Left colon (tissue), 2 donors: ENCODE measurements at regions not wholly inside any gene's neighbourhood (a gene's known extent, or its start where the extent isn't known, plus 50 kb on each side); places are given as distances from the start of the nearest gene placed in this dataset.
"Not testable (repeated sequence)": the region's sequence is repeated elsewhere in the genome, so short reads cannot be mapped to it uniquely, and the experiment has no call there.

Experiments used
- ATAC-seq: fragments of 200-7000 bp; cut with Tn5 transposase; one replicate; pipeline ENCODE4 v1.9.1; 2020; ENCODE audit warnings: mild to moderate bottlenecking, moderate library complexity
- DNase-seq, 2 donors: peaks; one replicate each; pipeline ENCODE4 v3.0.0-alpha.2; 2020
- intact Hi-C, 2 donors: fragments of 100-400 bp; cut with DNase I in 1 of 2; cut with micrococcal nuclease in 1 of 2; formaldehyde crosslinking; loops; one replicate each; pipeline versions ENCODE4 v1.11.2 to v1.14.0; 2022; cut with DNase I, micrococcal nuclease
- donor health status: DM: no; HTN: no; CAD: no.
- donor health status: DM: yes; HTN: yes; CAD: no.

GRCh38 chr6:80586242-80586641 lies 479.8 kb downstream of the BCKDHB start:
- no peak for ATAC-seq
- DNase-seq: no peak
- intact Hi-C loops: no loop called here

DNA sequence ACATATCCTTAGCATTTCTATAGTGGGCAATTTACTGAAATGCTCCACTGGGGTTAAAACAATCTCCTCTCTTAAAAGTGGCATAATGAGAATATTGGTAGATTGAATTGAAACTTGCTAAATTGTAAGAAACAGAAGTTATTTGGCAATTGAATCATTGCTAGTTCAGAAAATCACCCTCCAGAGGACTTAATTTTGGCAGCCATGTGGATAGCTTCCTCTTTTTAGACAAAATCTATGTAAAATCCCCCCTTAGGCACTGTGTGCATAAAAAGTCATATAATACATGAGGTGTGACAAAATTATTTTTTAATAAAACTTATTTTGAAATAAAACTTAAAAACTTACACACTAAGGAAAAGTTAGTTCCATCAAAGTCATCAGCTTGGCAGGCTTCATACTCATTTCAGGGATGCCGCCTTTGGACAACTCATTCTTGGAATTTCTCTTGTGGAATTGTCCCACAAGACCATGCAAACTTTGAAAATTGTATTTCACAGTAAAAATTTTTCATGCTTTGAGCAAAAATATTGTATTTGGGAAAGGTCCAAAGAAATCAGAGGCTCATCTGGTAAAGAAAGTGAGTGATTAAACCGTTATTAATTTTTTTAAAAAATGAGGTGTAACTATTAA lies 473.0 kb downstream of the BCKDHB start:
- DNase-seq (no peak), ATAC-seq (no peak)
- intact Hi-C loops: no loop called here

GRCh38 chr6:80573320-80573719 lies 466.8 kb downstream of the BCKDHB start:
- intact Hi-C loops, DNase-seq, ATAC-seq: not testable (repeated sequence)

DNA sequence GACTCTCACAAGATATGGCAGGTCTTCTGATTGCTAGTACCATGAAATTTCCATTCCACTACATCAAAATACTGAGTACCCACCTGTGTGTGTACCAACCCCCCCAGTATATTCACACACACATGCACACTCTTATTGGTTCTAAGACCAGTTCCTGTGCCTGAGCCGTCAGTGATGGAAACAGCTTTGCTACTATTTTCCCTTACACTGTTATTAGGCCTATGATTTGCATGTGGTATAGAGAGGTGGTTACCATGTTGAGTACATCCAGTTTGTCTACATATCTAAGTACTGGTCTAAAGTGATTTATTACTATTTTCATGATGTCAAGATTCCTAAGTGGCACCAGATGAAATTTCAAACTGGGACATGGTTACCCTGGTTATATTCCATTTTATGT lies 459.9 kb downstream of the BCKDHB start:
- intact Hi-C loops: no loop called here
- DNase-seq: no peak
- ATAC-seq: no peak

- ATAC-seq (no peak), DNase-seq (no peak)
- intact Hi-C loops: no loop called here
Observed at GRCh38 chr6:80553071-80553740, 446.7 kb downstream of the BCKDHB start.

- intact Hi-C loops: no loop called here
- ATAC-seq (no peak), DNase-seq (no peak)
Observed at GRCh38 chr6:80550748-80551147, 444.3 kb downstream of the BCKDHB start.

GRCh38 chr6:80550281-80550680 lies 443.8 kb downstream of the BCKDHB start:
- DNase-seq (no peak), ATAC-seq (no peak)
- intact Hi-C loops: no loop called here

DNA sequence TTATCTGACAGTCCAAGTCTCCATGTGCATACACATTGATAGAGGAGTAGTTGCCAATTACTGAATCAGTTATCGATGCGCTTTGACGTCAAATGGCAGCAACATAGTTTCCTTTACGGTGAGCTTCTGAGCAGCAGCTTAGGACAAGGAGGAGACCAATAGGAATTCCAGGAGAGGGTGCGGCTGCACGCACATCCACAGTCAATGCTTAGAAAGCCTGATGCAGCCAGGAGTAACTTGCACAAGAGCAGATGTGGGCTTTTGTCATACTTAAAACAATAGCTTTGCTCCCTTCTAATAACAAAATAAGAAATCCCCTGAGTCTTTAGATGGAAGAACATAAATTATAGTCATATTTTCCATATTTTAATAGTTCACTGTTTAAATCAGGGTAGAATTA lies 442.1 kb downstream of the BCKDHB start:
- intact Hi-C loops: no loop called here
- DNase-seq (no peak), ATAC-seq (no peak)

- ATAC-seq: no peak
- no peak for DNase-seq
- intact Hi-C loops: no loop called here
Observed at GRCh38 chr6:80547827-80548226, 441.4 kb downstream of the BCKDHB start.

- no peak for ATAC-seq
- intact Hi-C loops: no loop called here
- no peak for DNase-seq
Observed at GRCh38 chr6:80544976-80545722, 438.7 kb downstream of the BCKDHB start.

GRCh38 chr6:80544555-80544954 lies 438.1 kb downstream of the BCKDHB start:
- intact Hi-C loops: no loop called here
- DNase-seq: no peak
- no peak for ATAC-seq

- ATAC-seq (no peak), DNase-seq (no peak)
- intact Hi-C loops: no loop called here
Observed at GRCh38 chr6:80543598-80544222, 437.2 kb downstream of the BCKDHB start.

DNA sequence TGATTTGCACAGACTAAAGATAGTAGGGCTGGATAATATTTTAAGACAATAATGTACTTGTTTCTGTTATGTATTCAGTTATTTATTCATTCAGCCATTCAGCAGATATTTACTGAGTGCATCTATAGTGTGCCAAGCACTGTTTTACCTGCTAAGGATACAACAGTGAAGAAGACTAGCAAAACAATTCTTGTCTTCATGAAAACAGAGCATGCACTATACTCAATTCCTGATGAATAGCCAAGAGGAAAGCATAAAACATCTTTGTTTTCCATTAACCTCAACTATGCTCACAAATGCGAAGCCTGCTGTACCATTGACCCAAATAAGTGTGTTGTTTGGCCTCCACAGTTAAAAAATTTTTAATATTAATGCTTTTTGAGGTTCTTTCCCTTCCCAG lies 436.7 kb downstream of the BCKDHB start:
- no peak for DNase-seq
- no peak for ATAC-seq
- intact Hi-C loops: no loop called here

- DNase-seq (no peak), ATAC-seq (no peak)
- intact Hi-C loops: no loop called here
Observed at GRCh38 chr6:80541886-80542285, 435.4 kb downstream of the BCKDHB start.

- ATAC-seq (no peak), DNase-seq (no peak)
- intact Hi-C loops: no loop called here
Observed at GRCh38 chr6:80541181-80541580, 434.7 kb downstream of the BCKDHB start.

DNA sequence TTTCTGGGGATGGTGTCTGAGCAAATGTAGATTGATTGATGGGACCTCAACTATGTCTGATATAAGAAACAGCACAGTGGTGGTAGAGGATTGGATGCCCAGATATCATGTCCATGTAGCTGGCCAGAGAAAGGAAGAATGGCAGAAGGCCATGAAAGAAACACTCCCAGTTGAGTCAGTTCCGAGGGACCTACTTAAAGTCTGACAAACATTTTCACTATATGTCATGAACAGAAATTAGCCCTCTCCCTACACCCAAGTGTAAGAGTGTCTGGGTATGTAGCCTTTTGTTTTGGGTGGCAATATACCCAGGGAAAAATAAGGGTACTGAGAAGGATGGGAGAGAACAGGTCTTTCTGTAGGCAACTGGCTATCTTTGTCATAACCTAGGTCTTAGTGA lies 434.2 kb downstream of the BCKDHB start:
- ATAC-seq (no peak), DNase-seq (no peak)
- intact Hi-C loops: no loop called here

DNA sequence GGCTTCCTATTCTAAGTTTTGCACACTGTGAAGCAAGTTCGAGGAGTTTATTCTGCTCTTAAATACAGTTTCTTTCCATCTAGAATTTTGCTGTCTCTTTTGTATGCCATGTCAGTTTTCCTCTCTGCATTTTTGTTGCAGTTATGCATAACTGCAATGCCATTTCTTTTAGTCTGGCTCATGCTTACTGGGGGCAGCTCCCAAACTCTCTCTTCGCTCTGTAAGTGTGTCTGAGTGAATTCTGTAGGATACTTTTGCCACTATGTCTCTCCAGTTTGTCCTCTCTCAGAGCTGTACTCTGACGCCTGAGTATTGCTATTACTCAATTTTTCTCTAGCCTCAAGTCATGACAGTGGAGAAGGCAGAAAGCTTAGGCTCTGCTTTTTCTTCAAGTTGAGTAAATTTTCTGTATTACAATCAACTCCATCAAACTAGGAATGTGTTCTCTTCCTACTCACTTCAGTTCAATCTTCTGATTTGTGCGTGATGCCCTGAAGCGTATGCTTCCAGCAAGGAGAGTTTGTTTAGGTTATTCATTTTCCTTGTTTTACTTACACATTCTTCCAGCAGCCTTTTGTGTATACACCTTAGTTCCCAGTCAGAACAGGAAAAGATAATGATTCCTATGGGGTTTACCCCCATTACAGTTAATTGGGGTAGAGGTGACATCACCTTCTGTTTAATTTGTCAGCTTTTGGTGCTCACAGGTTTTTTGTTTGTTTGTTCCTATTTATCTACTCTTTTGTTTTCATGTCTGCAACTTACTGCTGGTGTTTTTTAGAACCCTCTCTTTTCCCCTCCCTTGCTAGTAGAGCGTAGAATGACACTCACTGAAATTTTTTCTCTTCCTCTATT lies 430.9 kb downstream of the BCKDHB start:
- DNase-seq (no peak), ATAC-seq (no peak)
- intact Hi-C loops: no loop called here

DNA sequence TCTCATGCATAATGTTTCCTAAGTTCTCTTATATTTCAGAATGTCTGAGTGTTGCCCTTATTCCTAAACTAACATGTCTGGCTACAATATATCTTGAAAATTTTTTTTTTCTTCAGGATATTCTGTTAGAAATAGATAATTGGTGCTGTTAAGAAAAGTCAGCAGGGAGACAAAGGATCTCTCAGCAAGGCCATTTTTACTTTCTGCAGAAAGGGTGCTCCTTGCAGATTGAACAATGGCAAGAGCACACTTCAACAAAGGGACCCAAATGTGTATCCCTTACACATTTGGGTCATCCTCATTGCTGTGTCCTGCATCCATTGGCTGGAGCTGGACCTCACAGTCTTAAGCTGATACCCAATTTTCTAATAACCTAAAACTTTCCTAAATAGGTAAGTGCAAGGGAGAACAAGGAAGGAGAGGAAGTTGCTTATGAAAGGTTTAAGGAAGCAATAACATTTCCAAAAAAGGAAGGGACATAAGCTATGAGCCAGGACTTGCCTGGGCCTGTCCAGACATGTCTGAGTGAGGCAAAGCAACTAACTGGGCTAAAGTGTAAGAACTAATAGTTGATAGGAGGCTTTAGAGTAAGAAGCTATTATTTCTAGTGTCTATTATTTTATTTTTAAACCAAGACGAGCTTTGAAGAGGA lies 429.6 kb downstream of the BCKDHB start:
- no peak for ATAC-seq
- intact Hi-C loops: no loop called here
- DNase-seq: no peak
